Stimulated activated CD8-positive, alpha-beta memory T cell treated with anti-CD3 and anti-CD28 coated beads, Interleukin-15, amount 100 ng/mL, for 48 hours (primary cell): ENCODE measurements at regions not wholly inside any gene's neighbourhood (a gene's known extent, or its start where the extent isn't known, plus 50 kb on each side); places are given as distances from the start of the nearest gene placed in this dataset.
"Not testable (repeated sequence)": the region's sequence is repeated elsewhere in the genome, so short reads cannot be mapped to it uniquely, and the experiment has no call there.

Source experiments
- DNase-seq, 2 donors: peaks; one replicate each; pipeline ENCODE4 v3.0.0-alpha.2; 2020; ENCODE audit warnings: low read depth in 2 of 2

GRCh38 chr9:107847978-107848964 lies 358.7 kb upstream of the KLF4 start:
- DNase-seq, result no peak

GRCh38 chr9:107842530-107842929 lies 353.0 kb upstream of the KLF4 start:
- no peak for DNase-seq

- DNase-seq, result no peak
These were observed 351.5 kb upstream of the KLF4 start for GRCh38 chr9:107841076-107841475.

GRCh38 chr9:107839371-107839770 lies 349.8 kb upstream of the KLF4 start:
- no peak for DNase-seq

GRCh38 chr9:107838766-107839165 lies 349.2 kb upstream of the KLF4 start:
- DNase-seq, result no peak

GRCh38 chr9:107836300-107836699 lies 346.7 kb upstream of the KLF4 start:
- DNase-seq, result no peak

- DNase-seq, result no peak
These were observed 343.7 kb upstream of the KLF4 start for GRCh38 chr9:107833295-107833694.

- DNase-seq, result no peak
These were observed 343.3 kb upstream of the KLF4 start for GRCh38 chr9:107832871-107833270.

- DNase-seq, result no peak
These were observed 340.9 kb upstream of the KLF4 start for GRCh38 chr9:107830479-107830878.

- DNase-seq, result no peak
These were observed 338.3 kb upstream of the KLF4 start for GRCh38 chr9:107827884-107828283.

- no peak for DNase-seq
These were observed 337.7 kb upstream of the KLF4 start for GRCh38 chr9:107827304-107827703.

- not testable (repeated sequence) for DNase-seq
These were observed 337.1 kb upstream of the KLF4 start for GRCh38 chr9:107826688-107826983.

GRCh38 chr9:107824556-107824955 lies 335.0 kb upstream of the KLF4 start:
- no peak for DNase-seq

GRCh38 chr9:107819772-107820565 lies 330.4 kb upstream of the KLF4 start:
- DNase-seq, result no peak

- DNase-seq, result not testable (repeated sequence)
These were observed 328.9 kb upstream of the KLF4 start for GRCh38 chr9:107818503-107818829.

GRCh38 chr9:107817595-107818502 lies 328.3 kb upstream of the KLF4 start:
- not testable (repeated sequence) for DNase-seq

- DNase-seq, result no peak
These were observed 327.0 kb upstream of the KLF4 start for GRCh38 chr9:107816561-107817021.

GRCh38 chr9:107815782-107816560 lies 326.4 kb upstream of the KLF4 start:
- DNase-seq, result no peak

- DNase-seq, result no peak
These were observed 323.7 kb upstream of the KLF4 start for GRCh38 chr9:107813287-107813686.

- DNase-seq, result no peak
These were observed 320.9 kb upstream of the KLF4 start for GRCh38 chr9:107810461-107810961.
